COLO668 (cell line): ENCODE measurements at regions not wholly inside any gene's neighbourhood (a gene's known extent, or its start where the extent isn't known, plus 50 kb on each side); places are given as distances from the start of the nearest gene placed in this dataset.
"Not testable (repeated sequence)": the region's sequence is repeated elsewhere in the genome, so short reads cannot be mapped to it uniquely, and the experiment has no call there.

ENCODE experiments used
- DNase-seq: peaks from one replicate; lab custom pipeline; 2025; ENCODE audit not compliant: unreplicated experiment; lab: John Stamatoyannopoulos, UW

GRCh38 chr3:20307383-20307782 is 121.4 kb upstream of the SGO1 start:
- DNase-seq: no peak

- no peak for DNase-seq
Observed at GRCh38 chr3:20305647-20306046, 119.6 kb upstream of the SGO1 start.

GRCh38 chr3:20302766-20303165 is 116.8 kb upstream of the SGO1 start:
- DNase-seq: no peak

- no peak for DNase-seq
Observed at GRCh38 chr3:20288050-20288449, 102.0 kb upstream of the SGO1 start.

GRCh38 chr3:20280257-20280656 is 94.3 kb upstream of the SGO1 start:
- no peak for DNase-seq

GRCh38 chr3:20265977-20266376 is 80.0 kb upstream of the SGO1 start:
- not testable (repeated sequence) for DNase-seq

- no peak for DNase-seq
Observed at GRCh38 chr3:20264900-20265567, 79.0 kb upstream of the SGO1 start.

- no peak for DNase-seq
Observed at GRCh38 chr3:20258371-20258770, 72.4 kb upstream of the SGO1 start.

- DNase-seq: no peak
Observed at GRCh38 chr3:20256144-20256543, 70.1 kb upstream of the SGO1 start.

- no peak for DNase-seq
Observed at GRCh38 chr3:20254268-20255117, 68.5 kb upstream of the SGO1 start.

GRCh38 chr3:20250786-20251185 is 64.8 kb upstream of the SGO1 start:
- DNase-seq: no peak

GRCh38 chr3:20250314-20250713 is 64.3 kb upstream of the SGO1 start:
- no peak for DNase-seq

GRCh38 chr3:20246662-20247061 is 60.7 kb upstream of the SGO1 start:
- DNase-seq: no peak

GRCh38 chr3:20245781-20246180 is 59.8 kb upstream of the SGO1 start:
- DNase-seq: no peak

GRCh38 chr3:20240154-20240883 is 54.3 kb upstream of the SGO1 start:
- DNase-seq: no peak

- not testable (repeated sequence) for DNase-seq
Observed at GRCh38 chr3:20238199-20238598, 52.2 kb upstream of the SGO1 start.

GRCh38 chr3:20236603-20237002 is 50.6 kb upstream of the SGO1 start:
- no peak for DNase-seq
